ENCODE measurements at regions not wholly inside any gene's neighbourhood (a gene's known extent, or its start where the extent isn't known, plus 50 kb on each side); places are given as distances from the start of the nearest gene placed in this dataset.

DNA sequence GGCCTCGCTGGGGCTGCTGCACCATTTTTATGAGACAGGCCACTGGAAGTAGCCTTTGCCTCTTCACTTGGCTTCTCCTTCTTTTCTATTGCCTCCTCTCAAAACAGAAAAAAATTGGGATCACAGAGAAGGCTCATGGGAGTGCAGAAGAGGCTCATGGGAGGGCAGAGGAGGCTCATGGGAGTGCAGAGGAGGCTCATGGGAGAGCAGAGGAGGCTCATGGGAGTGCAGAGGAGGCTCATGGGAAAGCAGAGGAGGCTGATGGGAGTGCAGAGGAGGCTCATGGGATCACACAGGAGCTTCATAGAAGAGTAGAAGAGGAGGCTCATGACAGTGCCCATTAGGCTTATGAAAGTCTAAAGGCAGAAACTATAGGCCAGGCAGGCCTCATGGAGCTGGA lies 211.2 kb downstream of the IRF8 start:
- FAIRE-seq (no peak), DNase-seq (ENCODE audit: low read depth, low spot score) (no peak), ATAC-seq (no peak)
- ChIA-PET RAD21 (ENCODE audit: unreplicated experiment) (no interaction called here), CTCF (no interaction called here), POLR2A (interaction anchor here (1.0 kb wide), 1 partner anchor 21 kb away, joined by 3 read pairs; no protein-coding TSS in a partner anchor), SMC1A (ENCODE audit: uncharacterized antibody, unreplicated experiment) (no interaction called here)
- H3K4me1 ChIP-seq (ENCODE audit: control insufficient read depth, insufficient read depth, low read length): no peaks in the 10 kb centered on the region
- in situ Hi-C loops (cut with MboI) (no loop called here), intact Hi-C loops (cut with micrococcal nuclease; ENCODE audit: unreplicated experiment) (no loop called here)
- no peak overlapping the region for H3K27ac ChIP-seq (ENCODE audit: control insufficient read depth, insufficient read depth)
- 0% methylated on average over 1 of the region's 1 CpG for WGBS (ENCODE audit: insufficient coverage, insufficient replicate concordance, low lambda C conversion rate, missing lambda C conversion rate)
- no peak overlapping the region for H3K4me2 ChIP-seq (ENCODE audit: control insufficient read depth, insufficient read depth)
- no peak overlapping the region for H3K4me3 ChIP-seq
- H3K36me3 ChIP-seq (ENCODE audit: control insufficient read depth in 2 of 2, insufficient read depth in 2 of 2, low read length in 1 of 2): no peaks in the 10 kb centered on the region
- no peaks in the 10 kb centered on the region for H3K79me2 ChIP-seq (ENCODE audit: control insufficient read depth, insufficient read depth, low read length)
- no peaks in the 10 kb centered on the region for H4K20me1 ChIP-seq (ENCODE audit: control insufficient read depth, insufficient read depth)
- H3K9me3 ChIP-seq (replicated peaks; ENCODE audit: control insufficient read depth, insufficient read depth, low read length): no peaks in the 10 kb centered on the region; the same call in 2 of the 3 replicates
- no peaks in the 10 kb centered on the region for H3K27me3 ChIP-seq (replicated peaks in 1 of 2; ENCODE audit: control insufficient read depth in 2 of 2, insufficient read depth in 2 of 2, low read length in 1 of 2)
- BruUV-seq (replicated peaks): no TSS peak
- H3K9ac ChIP-seq (ENCODE audit: control insufficient read depth, insufficient read depth, low read length): no peak overlapping the region
- no peak overlapping the region for H2AFZ ChIP-seq (ENCODE audit: control insufficient read depth, low read depth, low read length)
- TF ChIP-seq ETV6 (conservative IDR thresholded peaks at IDR 0.05 in 1 of 2, IDR thresholded peaks at IDR 0.05 in 1 of 2; ENCODE audit: borderline replicate concordance in 1 of 2, low read depth in 1 of 2) (no peak), EP300 (IDR thresholded peaks at IDR 0.05; ENCODE audit: borderline replicate concordance in 1 of 2, control insufficient read depth in 1 of 2, low read depth in 2 of 2, low read length in 2 of 2) (no peak), IKZF2 (IDR thresholded peaks at IDR 0.05) (no peak), ZNF384 (IDR thresholded peaks at IDR 0.05; ENCODE audit: borderline replicate concordance, low read depth, low read length) (no peak), SMARCA5 (IDR thresholded peaks at IDR 0.05) (no peak), EED (IDR thresholded peaks at IDR 0.05; ENCODE audit: low read depth) (no peak)
- TF ChIP-seq, protein P1, sequence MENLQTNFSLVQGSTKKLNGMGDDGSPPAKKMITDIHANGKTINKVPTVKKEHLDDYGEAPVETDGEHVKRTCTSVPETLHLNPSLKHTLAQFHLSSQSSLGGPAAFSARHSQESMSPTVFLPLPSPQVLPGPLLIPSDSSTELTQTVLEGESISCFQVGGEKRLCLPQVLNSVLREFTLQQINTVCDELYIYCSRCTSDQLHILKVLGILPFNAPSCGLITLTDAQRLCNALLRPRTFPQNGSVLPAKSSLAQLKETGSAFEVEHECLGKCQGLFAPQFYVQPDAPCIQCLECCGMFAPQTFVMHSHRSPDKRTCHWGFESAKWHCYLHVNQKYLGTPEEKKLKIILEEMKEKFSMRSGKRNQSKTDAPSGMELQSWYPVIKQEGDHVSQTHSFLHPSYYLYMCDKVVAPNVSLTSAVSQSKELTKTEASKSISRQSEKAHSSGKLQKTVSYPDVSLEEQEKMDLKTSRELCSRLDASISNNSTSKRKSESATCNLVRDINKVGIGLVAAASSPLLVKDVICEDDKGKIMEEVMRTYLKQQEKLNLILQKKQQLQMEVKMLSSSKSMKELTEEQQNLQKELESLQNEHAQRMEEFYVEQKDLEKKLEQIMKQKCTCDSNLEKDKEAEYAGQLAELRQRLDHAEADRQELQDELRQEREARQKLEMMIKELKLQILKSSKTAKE (IDR thresholded peaks at IDR 0.05; ENCODE audit: low read depth, poor library complexity, severe bottlenecking): no peak
- TF ChIP-seq, protein P2, sequence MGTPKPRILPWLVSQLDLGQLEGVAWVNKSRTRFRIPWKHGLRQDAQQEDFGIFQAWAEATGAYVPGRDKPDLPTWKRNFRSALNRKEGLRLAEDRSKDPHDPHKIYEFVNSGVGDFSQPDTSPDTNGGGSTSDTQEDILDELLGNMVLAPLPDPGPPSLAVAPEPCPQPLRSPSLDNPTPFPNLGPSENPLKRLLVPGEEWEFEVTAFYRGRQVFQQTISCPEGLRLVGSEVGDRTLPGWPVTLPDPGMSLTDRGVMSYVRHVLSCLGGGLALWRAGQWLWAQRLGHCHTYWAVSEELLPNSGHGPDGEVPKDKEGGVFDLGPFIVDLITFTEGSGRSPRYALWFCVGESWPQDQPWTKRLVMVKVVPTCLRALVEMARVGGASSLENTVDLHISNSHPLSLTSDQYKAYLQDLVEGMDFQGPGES (IDR thresholded peaks at IDR 0.05): no peak

All from GM12878 (cell line).